SU-DHL-6 (cell line): ENCODE measurements at regions not wholly inside any gene's neighbourhood (a gene's known extent, or its start where the extent isn't known, plus 50 kb on each side); places are given as distances from the start of the nearest gene placed in this dataset.

ENCODE experiments used
- H2AFZ ChIP-seq: fragments of 200-600 bp; sonication (generic); 2 replicates; pipeline ENCODE4 v1.6.1; 2014; ENCODE audit warnings: low read depth, mild to moderate bottlenecking, moderate library complexity, mixed read lengths, antibody characterized with exemption, low read length; ENCODE audit not compliant: severe bottlenecking
- H3F3A ChIP-seq: fragments of 200-600 bp; shearing (Covaris generic); 2 replicates; pipeline ENCODE4 v1.6.0; 2016; ENCODE audit warnings: antibody characterized with exemption, mild to moderate bottlenecking; ENCODE audit not compliant: insufficient read depth
- H3K27ac ChIP-seq: fragments of 200-600 bp; sonication (generic); 2 replicates; pipeline ENCODE4 v1.5.1; 2016; ENCODE audit warnings: low read depth, mild to moderate bottlenecking, low read length, moderate library complexity, mixed read lengths
- H3K27me3 ChIP-seq: fragments of 200-600 bp; sonication (generic), shearing (Covaris generic); 2 replicates; pipeline ENCODE4 v1.6.0; 2014; ENCODE audit warnings: mild to moderate bottlenecking, low read length
- H3K36me3 ChIP-seq: fragments of 200-600 bp; sonication (generic); 2 replicates; pipeline ENCODE4 v1.6.1; 2014; ENCODE audit warnings: mild to moderate bottlenecking, low read length, mixed read lengths
- H3K4me2 ChIP-seq: fragments of 300-600, 200-600 bp; shearing (Covaris generic), sonication (generic); 2 replicates; pipeline ENCODE4 v1.6.0; 2014; ENCODE audit warnings: low read length, low read depth, mild to moderate bottlenecking; ENCODE audit not compliant: poor library complexity, severe bottlenecking
- H3K4me3 ChIP-seq: fragments of 200-600 bp; sonication (generic); 2 replicates; pipeline ENCODE4 v1.5.1; 2014; ENCODE audit warnings: antibody characterized with exemption, low read length, mild to moderate bottlenecking, mixed read lengths; ENCODE audit not compliant: insufficient read depth, poor library complexity, severe bottlenecking
- H3K79me2 ChIP-seq: fragments of 200-600 bp; sonication (generic); 2 replicates; pipeline ENCODE4 v1.6.1; 2014; ENCODE audit warnings: mild to moderate bottlenecking, low read length, moderate library complexity; ENCODE audit not compliant: insufficient read depth
- H3K9ac ChIP-seq: fragments of 200-600 bp; sonication (generic); 2 replicates; pipeline ENCODE4 v1.7.0; 2014; ENCODE audit warnings: mild to moderate bottlenecking, low read length
- H3K9me2 ChIP-seq: fragments of 200-600 bp; sonication (generic); replicated peaks from 2 replicates; pipeline ENCODE4 v1.6.1; 2014; ENCODE audit warnings: low read length; ENCODE audit not compliant: insufficient read depth
- H3K9me3 ChIP-seq: fragments of 200-600 bp; sonication (generic); 2 replicates; pipeline ENCODE4 v1.6.1; 2014; ENCODE audit warnings: low read length, mixed read lengths; ENCODE audit not compliant: insufficient read depth
- H4K20me1 ChIP-seq: fragments of 200-600 bp; sonication (generic); 2 replicates; pipeline ENCODE4 v1.6.1; 2014; ENCODE audit warnings: low read depth, mild to moderate bottlenecking, antibody characterized with exemption, low read length, moderate library complexity, mixed read lengths
- CTCF ChIP-seq: fragments of 200-600 bp; sonication (generic); IDR thresholded peaks from one replicate; pipeline ENCODE4 v1.5.1; 2017; ENCODE audit warnings: antibody characterized with exemption, mild to moderate bottlenecking, low read length, moderate library complexity; ENCODE audit not compliant: insufficient read depth, poor library complexity, severe bottlenecking
- EZH2phosphoT487 ChIP-seq: fragments of 200-600 bp; sonication (generic), shearing (Covaris generic); conservative IDR thresholded peaks from 2 replicates; pipeline ENCODE4 v1.6.1; 2018; ENCODE audit warnings: mild to moderate bottlenecking, antibody characterized with exemption, low read length, moderate library complexity, mixed read lengths

GRCh38 chr14:85057221-85057620, 472.7 kb upstream of the FLRT2 start:
- TF ChIP-seq EZH2phosphoT487 (no peak), CTCF (no peak)
- no peaks in the 10 kb centered on the region for H3K36me3 ChIP-seq

GRCh38 chr14:85058150-85058549, 471.8 kb upstream of the FLRT2 start:
- Histone ChIP-seq H3K4me2 (no peak overlapping the region), H4K20me1 (no peaks in the 10 kb centered on the region), H3K4me3 (no peak overlapping the region), H2AFZ (no peak overlapping the region), H3F3A (no peaks in the 10 kb centered on the region), H3K9me2 (no peaks in the 10 kb centered on the region), H3K27ac (no peak overlapping the region), H3K27me3 (no peaks in the 10 kb centered on the region), H3K79me2 (no peaks in the 10 kb centered on the region), H3K9ac (no peak overlapping the region), H3K9me3 (no peaks in the 10 kb centered on the region; the same call in 1 of the 2 replicates), H3K36me3 (no peaks in the 10 kb centered on the region)
- TF ChIP-seq EZH2phosphoT487 = no peak
- TF ChIP-seq CTCF = no peak

More at GRCh38 chr14:85057221-85057620, 472.7 kb upstream of the FLRT2 start:
- Histone ChIP-seq H3K9me3 (no peaks in the 10 kb centered on the region; the same call in 1 of the 2 replicates), H3K27ac (no peak overlapping the region), H2AFZ (no peak overlapping the region), H3K27me3 (no peaks in the 10 kb centered on the region), H3F3A (no peaks in the 10 kb centered on the region), H3K79me2 (no peaks in the 10 kb centered on the region), H3K9ac (no peak overlapping the region), H3K9me2 (no peaks in the 10 kb centered on the region), H3K4me3 (no peak overlapping the region), H4K20me1 (no peaks in the 10 kb centered on the region), H3K4me2 (no peak overlapping the region)

- H2AFZ ChIP-seq = no peak overlapping the region
- no peak overlapping the region for H3K9ac ChIP-seq
- no peaks in the 10 kb centered on the region for H3K27me3 ChIP-seq
- no peaks in the 10 kb centered on the region for H3K36me3 ChIP-seq
- no peaks in the 10 kb centered on the region for H3F3A ChIP-seq
- H3K9me2 ChIP-seq = no peaks in the 10 kb centered on the region
- no peaks in the 10 kb centered on the region for H3K79me2 ChIP-seq
- no peak for TF ChIP-seq CTCF
- H3K9me3 ChIP-seq = no peaks in the 10 kb centered on the region
- no peak overlapping the region for H3K4me3 ChIP-seq
- H3K4me2 ChIP-seq = no peak overlapping the region
- H3K27ac ChIP-seq = no peak overlapping the region
- H4K20me1 ChIP-seq = no peaks in the 10 kb centered on the region
Measured at GRCh38 chr14:85060121-85060520, 469.8 kb upstream of the FLRT2 start.

- Histone ChIP-seq H4K20me1 (no peaks in the 10 kb centered on the region), H3K36me3 (no peaks in the 10 kb centered on the region), H2AFZ (no peak overlapping the region), H3K9me3 (no peaks in the 10 kb centered on the region), H3K9me2 (no peaks in the 10 kb centered on the region), H3K79me2 (no peaks in the 10 kb centered on the region), H3K27ac (no peak overlapping the region), H3F3A (no peaks in the 10 kb centered on the region), H3K9ac (no peak overlapping the region), H3K27me3 (no peaks in the 10 kb centered on the region), H3K4me2 (no peak overlapping the region), H3K4me3 (no peak overlapping the region)
- no peak for TF ChIP-seq EZH2phosphoT487
- no peak for TF ChIP-seq CTCF
Measured at GRCh38 chr14:85061256-85061655, 468.7 kb upstream of the FLRT2 start.
